Endothelial cell of umbilical vein (primary cell): ENCODE measurements at regions not wholly inside any gene's neighbourhood (a gene's known extent, or its start where the extent isn't known, plus 50 kb on each side); places are given as distances from the start of the nearest gene placed in this dataset.

Experiments
- BruUV-seq: library from RNA; stranded (reverse); fragments of 400-500 nt; replicated peaks from 2 replicates; lab custom pipeline; 2021; lab: Mats Ljungman, UMichigan
- CTCF ChIA-PET: fragments of 300-600, 350-600 bp; sonication (Branson Sonifier 250); formaldehyde crosslinking; loops from one replicate; lab custom pipeline; 2021; ENCODE audit warnings: antibody characterized with exemption, inconsistent platforms; lab: Charles Lee
- POLR2A ChIA-PET: fragments of 300-600, 350-600 bp; sonication (Branson Sonifier 250); formaldehyde crosslinking; loops from one replicate; lab custom pipeline; 2021; ENCODE audit warnings: antibody characterized with exemption, inconsistent platforms; lab: Charles Lee
- DNase-seq: peaks from one replicate; pipeline ENCODE4 v3.0.0-alpha.2; 2011; ENCODE audit warnings: low read depth, low spot score
- FAIRE-seq: peaks from 2 replicates; lab custom pipeline; 2011; peaks lifted over from hg19 to GRCh38; lab: Jason Lieb, UNC
- H2AFZ ChIP-seq: 2 replicates; pipeline ENCODE4 v1.6.0; 2012; ENCODE audit warnings: low read depth, low read length, control low read depth, inconsistent platforms
- H3K27ac ChIP-seq: 2 replicates; pipeline ENCODE4 v1.5.1; 2011; ENCODE audit warnings: low read depth, mild to moderate bottlenecking, control low read depth, low read length, moderate library complexity; ENCODE audit not compliant: insufficient read depth
- H3K27me3 ChIP-seq, 2 experiments: 2 replicates each; pipeline versions ENCODE4 v1.6.0 to v1.6.1; 2011; ENCODE audit warnings: low read length in 2 of 2, mixed read lengths in 1 of 2; ENCODE audit not compliant: control insufficient read depth in 2 of 2, insufficient read depth in 2 of 2
- H3K36me3 ChIP-seq, 2 experiments: 2 replicates in 1 of 2; 3 replicates in 1 of 2; pipeline ENCODE4 v1.5.1; 2011; ENCODE audit warnings: low read length in 2 of 2, mild to moderate bottlenecking in 1 of 2, moderate library complexity in 1 of 2; ENCODE audit not compliant: control insufficient read depth in 2 of 2, insufficient read depth in 2 of 2; ENCODE audit errors: extremely low read depth in 1 of 2
- H3K4me1 ChIP-seq: 3 replicates; pipeline ENCODE4 v1.5.1; 2011; ENCODE audit warnings: mild to moderate bottlenecking, low read length; ENCODE audit not compliant: control insufficient read depth, insufficient read depth; ENCODE audit errors: extremely low read depth
- H3K4me2 ChIP-seq: 2 replicates; pipeline ENCODE4 v1.6.1; 2011; ENCODE audit warnings: low read length, control low read depth, mixed read lengths; ENCODE audit not compliant: insufficient read depth
- H3K4me3 ChIP-seq, 3 experiments: fragments of 200-600 bp in 1 of 3; sonication (generic), shearing (Covaris generic) in 1 of 3; replicated peaks in 1 of 3; 2 replicates each; pipeline ENCODE4 v1.5.1; 2011 to 2016; ENCODE audit warnings: control low read depth in 3 of 3, low read length in 3 of 3, mild to moderate bottlenecking in 2 of 3, inconsistent platforms in 1 of 3, low read depth in 1 of 3, moderate library complexity in 1 of 3; ENCODE audit not compliant: insufficient read depth in 1 of 3
- H3K79me2 ChIP-seq: 2 replicates; pipeline ENCODE4 v1.6.0; 2012; ENCODE audit warnings: low read length, inconsistent platforms; ENCODE audit not compliant: control insufficient read depth, insufficient read depth
- H3K9ac ChIP-seq: replicated peaks from 2 replicates; pipeline ENCODE3; 2011; ENCODE audit warnings: low read length, control low read depth; ENCODE audit not compliant: insufficient read depth; ENCODE audit errors: extremely low read depth
- H3K9me1 ChIP-seq: replicated peaks from 3 replicates; pipeline ENCODE4 v1.6.0; 2011; ENCODE audit warnings: mild to moderate bottlenecking, low read length; ENCODE audit not compliant: control insufficient read depth, insufficient read depth; ENCODE audit errors: extremely low read depth
- H3K9me3 ChIP-seq: replicated peaks from 2 replicates; pipeline ENCODE4 v1.5.1; 2012; ENCODE audit warnings: low read length, inconsistent platforms; ENCODE audit not compliant: control insufficient read depth, insufficient read depth
- H4K20me1 ChIP-seq: replicated peaks from 2 replicates; pipeline ENCODE3; 2011; ENCODE audit warnings: mild to moderate bottlenecking, low read length; ENCODE audit not compliant: control insufficient read depth, insufficient read depth; ENCODE audit errors: extremely low read depth
- EZH2 ChIP-seq: IDR thresholded peaks from 2 replicates; pipeline ENCODE4 v1.6.1; 2012; ENCODE audit warnings: borderline replicate concordance, low read depth, mild to moderate bottlenecking, moderate library complexity, low read length, inconsistent platforms; ENCODE audit not compliant: severe bottlenecking
- FOS ChIP-seq: IDR thresholded peaks from 2 replicates; pipeline ENCODE4 v1.6.1; 2011; ENCODE audit warnings: mild to moderate bottlenecking, low read length, moderate library complexity, borderline replicate concordance; ENCODE audit not compliant: insufficient read depth
- GATA2 ChIP-seq: IDR thresholded peaks from 2 replicates; pipeline ENCODE4 v1.7.0; 2011; ENCODE audit warnings: low read depth, mild to moderate bottlenecking, moderate library complexity, mixed read lengths, low read length; ENCODE audit not compliant: insufficient read length, insufficient read depth
- JUN ChIP-seq: IDR thresholded peaks from 2 replicates; pipeline ENCODE4 v1.6.1; 2011; ENCODE audit warnings: borderline replicate concordance, low read depth; ENCODE audit not compliant: insufficient read length, insufficient read depth
- MYC ChIP-seq: IDR thresholded peaks from one replicate; pipeline ENCODE4 v1.6.1; 2011; ENCODE audit warnings: mild to moderate bottlenecking, low read depth, low read length
- POLR2A ChIP-seq: IDR thresholded peaks from 2 replicates; pipeline ENCODE4 v1.6.1; 2012; ENCODE audit warnings: low read depth, mild to moderate bottlenecking, control low read depth, low read length
- POLR2AphosphoS5 ChIP-seq: IDR thresholded peaks from 2 replicates; pipeline ENCODE4 v1.6.1; 2012; ENCODE audit warnings: low read depth, mild to moderate bottlenecking, control low read depth, low read length, moderate library complexity; ENCODE audit not compliant: insufficient read depth
- dilution Hi-C: fragments of 300-500 bp; cut with MboI; formaldehyde crosslinking; loops from one replicate; pipeline ENCODE4 v1.15.0; 2019; ENCODE audit warnings: low sequenced_read_pairs; ENCODE audit not compliant: extremely low pct_ligation_motif_present
- intact Hi-C: fragments of 100-400 bp; cut with micrococcal nuclease; formaldehyde crosslinking; loops from one replicate; pipeline ENCODE4 v1.10.0; 2022
- TF ChIP-seq, protein P1 (sequence below): IDR thresholded peaks from 2 replicates; pipeline ENCODE4 v1.6.1; 2011; ENCODE audit not compliant: insufficient read depth, insufficient read length
- TF ChIP-seq, protein P2 (sequence below), 2 donors: IDR thresholded peaks; 1 replicate in 1 of 2; 2 replicates in 1 of 2; pipeline ENCODE4 v1.5.1; 2011; ENCODE audit warnings: low read length in 2 of 2, mild to moderate bottlenecking in 2 of 2, moderate library complexity in 2 of 2, control low read depth in 1 of 2, inconsistent platforms in 1 of 2, low read depth in 1 of 2; ENCODE audit not compliant: insufficient read depth in 1 of 2; ENCODE audit errors: extremely low read depth in 1 of 2

DNA sequence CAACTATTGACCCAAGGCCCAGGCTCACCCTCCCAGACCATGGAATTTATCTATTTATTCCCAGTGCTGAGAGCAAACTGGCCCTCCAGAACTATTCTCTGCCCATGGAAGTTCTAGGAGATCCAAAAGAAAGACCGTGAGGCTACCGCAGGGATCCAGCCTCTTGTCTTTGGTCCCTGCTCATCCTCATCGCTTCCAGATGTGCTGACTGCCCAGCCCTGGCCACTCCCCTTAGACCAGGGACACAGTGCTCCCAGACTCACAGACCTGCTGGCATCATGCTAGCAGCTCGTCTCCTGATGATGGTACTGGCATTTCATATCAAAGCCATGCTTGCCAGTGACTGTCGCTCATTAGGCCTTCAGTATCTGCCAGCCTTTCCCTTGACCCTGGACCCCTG is 405.7 kb upstream of the PPP2R3A start:
- Histone ChIP-seq H3K9ac (no peak overlapping the region), H3K36me3 (no peaks in the 10 kb centered on the region), H3K9me3 (peaks cover 2% of the 10 kb centered on the region), H4K20me1 (no peaks in the 10 kb centered on the region), H3K4me3 (no peak overlapping the region), H3K4me1 (no peaks in the 10 kb centered on the region), H3K27ac (no peak overlapping the region), H3K79me2 (no peaks in the 10 kb centered on the region), H3K9me1 (no peaks in the 10 kb centered on the region), H2AFZ (no peak overlapping the region), H3K27me3 (no peaks in the 10 kb centered on the region), H3K4me2 (no peak overlapping the region)
- POLR2A ChIA-PET: no interaction called here
- CTCF ChIA-PET: no interaction called here
- TF ChIP-seq, protein P1, sequence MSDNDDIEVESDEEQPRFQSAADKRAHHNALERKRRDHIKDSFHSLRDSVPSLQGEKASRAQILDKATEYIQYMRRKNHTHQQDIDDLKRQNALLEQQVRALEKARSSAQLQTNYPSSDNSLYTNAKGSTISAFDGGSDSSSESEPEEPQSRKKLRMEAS: no peak
- TF ChIP-seq POLR2AphosphoS5 (no peak), EZH2 (no peak), POLR2A (no peak), MYC (no peak), FOS (no peak), JUN (no peak), GATA2 (no peak)
- TF ChIP-seq, protein P2, sequence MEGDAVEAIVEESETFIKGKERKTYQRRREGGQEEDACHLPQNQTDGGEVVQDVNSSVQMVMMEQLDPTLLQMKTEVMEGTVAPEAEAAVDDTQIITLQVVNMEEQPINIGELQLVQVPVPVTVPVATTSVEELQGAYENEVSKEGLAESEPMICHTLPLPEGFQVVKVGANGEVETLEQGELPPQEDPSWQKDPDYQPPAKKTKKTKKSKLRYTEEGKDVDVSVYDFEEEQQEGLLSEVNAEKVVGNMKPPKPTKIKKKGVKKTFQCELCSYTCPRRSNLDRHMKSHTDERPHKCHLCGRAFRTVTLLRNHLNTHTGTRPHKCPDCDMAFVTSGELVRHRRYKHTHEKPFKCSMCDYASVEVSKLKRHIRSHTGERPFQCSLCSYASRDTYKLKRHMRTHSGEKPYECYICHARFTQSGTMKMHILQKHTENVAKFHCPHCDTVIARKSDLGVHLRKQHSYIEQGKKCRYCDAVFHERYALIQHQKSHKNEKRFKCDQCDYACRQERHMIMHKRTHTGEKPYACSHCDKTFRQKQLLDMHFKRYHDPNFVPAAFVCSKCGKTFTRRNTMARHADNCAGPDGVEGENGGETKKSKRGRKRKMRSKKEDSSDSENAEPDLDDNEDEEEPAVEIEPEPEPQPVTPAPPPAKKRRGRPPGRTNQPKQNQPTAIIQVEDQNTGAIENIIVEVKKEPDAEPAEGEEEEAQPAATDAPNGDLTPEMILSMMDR (IDR thresholded peaks at IDR 0.05; ENCODE audit: extremely low read depth in 1 of 2, insufficient read depth in 1 of 2, low read depth in 1 of 2, low read length in 2 of 2): no peak
- FAIRE-seq (no peak), DNase-seq (no peak)
- intact Hi-C loops (no loop called here), dilution Hi-C loops (no loop called here)
- BruUV-seq: no TSS peak
